Pancreas (tissue), 10 donors: ENCODE measurements at regions not wholly inside any gene's neighbourhood (a gene's known extent, or its start where the extent isn't known, plus 50 kb on each side); places are given as distances from the start of the nearest gene placed in this dataset.

ENCODE experiments used
- ATAC-seq, 4 donors: fragments of 200-7000 bp; cut with Tn5 transposase; one replicate each; pipeline versions ENCODE4 v1.8.0 to v1.9.1; 2020; ENCODE audit warnings: mild to moderate bottlenecking in 4 of 4, moderate library complexity in 4 of 4
- DNase-seq, 6 donors: peaks; one replicate each; pipeline ENCODE4 v3.0.0-alpha.2; 2020
- FAIRE-seq: peaks from 2 replicates; lab custom pipeline; 2012; peaks lifted over from hg19 to GRCh38; lab: Jason Lieb, UNC
- H3K27ac ChIP-seq, 4 donors: fragments of 200-600 bp; sonication (generic); 1 replicate in 3 of 4; 2 replicates in 1 of 4; pipeline versions ENCODE4 v1.5.0 to v1.8.0; 2020
- H3K27me3 ChIP-seq, 4 donors: fragments of 200-600 bp; one replicate each; pipeline ENCODE4 v1.8.0; 2021
- H3K36me3 ChIP-seq, 3 donors: fragments of 200-600 bp; sonication (generic) in 1 of 3; one replicate each; pipeline versions ENCODE4 v1.5.0 to v1.8.0; 2020 to 2021
- H3K4me1 ChIP-seq, 3 donors: fragments of 200-600 bp; one replicate each; pipeline ENCODE4 v1.8.0; 2021
- H3K4me3 ChIP-seq, 4 donors: fragments of 200-600 bp; sonication (generic) in 2 of 4; one replicate each; pipeline versions ENCODE4 v1.5.0 to v1.8.0; 2020 to 2021
- H3K9me3 ChIP-seq, 4 donors: fragments of 200-600 bp; one replicate each; pipeline ENCODE4 v1.8.0; 2021
- WGBS, 2 donors: extraction: QIAGEN DNeasy Blood & Tissue Kit; methylation state at CpG; one replicate each; pipeline ENCODE4 v1.1.7; 2013; 5-methylcytosine and 5-hydroxymethylcytosine counted together
- intact Hi-C, 3 donors: fragments of 100-400 bp; cut with DNase I; formaldehyde crosslinking; loops; one replicate each; pipeline versions ENCODE4 v1.11.1 to v1.14.2; 2022
- TF ChIP-seq, protein P1 (sequence below), 4 donors: fragments of 200-600 bp; sonication (generic) in 3 of 4; IDR thresholded peaks; one replicate each; pipeline versions ENCODE4 v1.5.0 to v1.8.0; 2021; ENCODE audit warnings: antibody characterized with exemption in 4 of 4
- donor health status: healthy with polysubstance abuse.
- donor health status: DM: no; HTN: no; CAD: no; lungs with moderate emphysema.
- donor health status: DM: no; HTN: no; CAD: no.
- donor health status: control.
- donor health status: control.
- donor health status: Bipolar disorder and iron deficiency.
- donor health status: DM: yes; HTN: yes; CAD: no.
- donor health status: DM: no; HTN: no; CAD: no.
- donor health status: DM: no; HTN: no; CAD: no.
- donor health status: DM: yes; HTN: yes; CAD: no.

DNA sequence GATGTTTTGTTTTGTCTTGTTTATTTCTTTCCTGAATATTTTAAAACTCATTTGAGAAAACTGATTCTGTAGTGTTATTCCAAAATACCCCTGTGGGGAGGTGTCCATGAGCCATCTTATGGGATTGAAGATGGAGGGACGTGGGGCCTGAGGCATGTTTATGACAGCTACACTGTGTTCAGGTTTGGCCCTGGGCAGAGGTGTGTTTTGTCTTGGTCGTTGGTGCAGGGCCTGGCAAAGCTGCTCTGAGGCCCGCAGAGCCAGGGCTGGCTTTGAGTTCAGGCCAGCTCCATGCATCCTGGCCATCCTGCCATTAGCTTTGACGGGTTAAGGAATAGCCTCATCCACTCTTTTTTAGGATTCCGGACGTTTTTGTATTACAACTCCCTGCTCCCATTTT lies 68.9 kb downstream of the TMEM18 start:
- FAIRE-seq (no peak), ATAC-seq (no peak), DNase-seq (no peak)
- H3K4me1 ChIP-seq: no peaks in the 10 kb centered on the region
- H3K4me3 ChIP-seq: no peak overlapping the region
- H3K9me3 ChIP-seq: no peaks in the 10 kb centered on the region
- WGBS, 2 donors: 66 to 69% methylated on average over 6 of the region's 6 CpGs
- H3K27ac ChIP-seq: no peak overlapping the region
- TF ChIP-seq, protein P1, sequence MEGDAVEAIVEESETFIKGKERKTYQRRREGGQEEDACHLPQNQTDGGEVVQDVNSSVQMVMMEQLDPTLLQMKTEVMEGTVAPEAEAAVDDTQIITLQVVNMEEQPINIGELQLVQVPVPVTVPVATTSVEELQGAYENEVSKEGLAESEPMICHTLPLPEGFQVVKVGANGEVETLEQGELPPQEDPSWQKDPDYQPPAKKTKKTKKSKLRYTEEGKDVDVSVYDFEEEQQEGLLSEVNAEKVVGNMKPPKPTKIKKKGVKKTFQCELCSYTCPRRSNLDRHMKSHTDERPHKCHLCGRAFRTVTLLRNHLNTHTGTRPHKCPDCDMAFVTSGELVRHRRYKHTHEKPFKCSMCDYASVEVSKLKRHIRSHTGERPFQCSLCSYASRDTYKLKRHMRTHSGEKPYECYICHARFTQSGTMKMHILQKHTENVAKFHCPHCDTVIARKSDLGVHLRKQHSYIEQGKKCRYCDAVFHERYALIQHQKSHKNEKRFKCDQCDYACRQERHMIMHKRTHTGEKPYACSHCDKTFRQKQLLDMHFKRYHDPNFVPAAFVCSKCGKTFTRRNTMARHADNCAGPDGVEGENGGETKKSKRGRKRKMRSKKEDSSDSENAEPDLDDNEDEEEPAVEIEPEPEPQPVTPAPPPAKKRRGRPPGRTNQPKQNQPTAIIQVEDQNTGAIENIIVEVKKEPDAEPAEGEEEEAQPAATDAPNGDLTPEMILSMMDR (IDR thresholded peaks at IDR 0.05): no peak
- no peaks in the 10 kb centered on the region for H3K36me3 ChIP-seq
- intact Hi-C loops: no loop called here
- no peaks in the 10 kb centered on the region for H3K27me3 ChIP-seq

DNA sequence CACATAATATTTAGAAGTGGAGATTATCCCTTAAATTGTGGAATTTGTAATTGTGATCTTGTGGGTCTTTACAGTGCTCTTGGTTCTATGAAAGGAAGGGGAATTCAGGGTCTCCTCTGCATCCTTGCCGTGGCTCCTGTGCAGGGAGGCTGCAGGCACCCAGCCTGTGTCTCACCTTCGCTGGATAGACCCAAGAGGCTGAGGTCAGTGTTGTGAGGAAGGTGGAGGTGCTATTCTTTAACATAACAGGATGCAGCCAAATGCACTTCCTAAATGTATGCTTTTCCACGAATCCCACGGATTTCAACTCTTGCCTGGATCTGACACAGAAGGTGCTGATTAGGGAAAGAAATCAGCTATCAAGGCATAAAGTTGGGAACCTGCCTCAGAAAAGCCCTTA lies 69.5 kb downstream of the TMEM18 start:
- intact Hi-C loops: no loop called here
- no peak for FAIRE-seq

DNA sequence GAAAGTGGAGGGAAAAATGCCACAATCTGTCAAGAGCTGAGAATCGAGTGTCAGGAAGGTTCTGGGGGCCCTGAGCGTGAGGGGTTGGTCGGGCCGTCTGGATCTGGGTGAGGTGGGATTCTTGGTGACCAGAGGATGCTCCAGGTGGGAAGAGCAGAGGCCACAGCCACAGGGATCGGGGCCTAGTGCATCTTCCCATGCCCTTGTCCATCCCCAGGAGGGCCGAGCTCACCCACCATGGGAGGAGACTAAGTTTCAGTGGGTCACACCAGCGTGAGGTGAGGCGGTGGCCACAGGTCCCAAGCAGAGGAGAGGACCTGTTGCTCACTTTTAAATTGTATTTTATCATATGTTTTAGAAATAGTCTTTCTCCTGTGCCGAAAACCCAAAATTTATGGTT lies 70.0 kb downstream of the TMEM18 start:
- Histone ChIP-seq H3K27me3 (no peaks in the 10 kb centered on the region), H3K4me3 (no peak overlapping the region), H3K4me1 (no peaks in the 10 kb centered on the region), H3K36me3 (no peaks in the 10 kb centered on the region), H3K9me3 (no peaks in the 10 kb centered on the region), H3K27ac (no peak overlapping the region)
- intact Hi-C loops: no loop called here
- TF ChIP-seq, protein P1 (IDR thresholded peaks at IDR 0.05): no peak
- DNase-seq (no peak), FAIRE-seq (no peak), ATAC-seq (no peak)
- 65 to 76% methylated on average over 9 of the region's 9 CpGs for WGBS, 2 donors

More for the DNA sequence above, 69.5 kb downstream of the TMEM18 start:
- no peak for ATAC-seq
- Histone ChIP-seq H3K36me3 (no peaks in the 10 kb centered on the region), H3K27ac (no peak overlapping the region), H3K27me3 (no peaks in the 10 kb centered on the region), H3K4me1 (no peaks in the 10 kb centered on the region), H3K4me3 (no peak overlapping the region), H3K9me3 (no peaks in the 10 kb centered on the region)
- TF ChIP-seq, protein P1 (IDR thresholded peaks at IDR 0.05): no peak
- no peak for DNase-seq
- WGBS, 2 donors: 68 to 70% methylated on average over 4 of the region's 4 CpGs

DNA sequence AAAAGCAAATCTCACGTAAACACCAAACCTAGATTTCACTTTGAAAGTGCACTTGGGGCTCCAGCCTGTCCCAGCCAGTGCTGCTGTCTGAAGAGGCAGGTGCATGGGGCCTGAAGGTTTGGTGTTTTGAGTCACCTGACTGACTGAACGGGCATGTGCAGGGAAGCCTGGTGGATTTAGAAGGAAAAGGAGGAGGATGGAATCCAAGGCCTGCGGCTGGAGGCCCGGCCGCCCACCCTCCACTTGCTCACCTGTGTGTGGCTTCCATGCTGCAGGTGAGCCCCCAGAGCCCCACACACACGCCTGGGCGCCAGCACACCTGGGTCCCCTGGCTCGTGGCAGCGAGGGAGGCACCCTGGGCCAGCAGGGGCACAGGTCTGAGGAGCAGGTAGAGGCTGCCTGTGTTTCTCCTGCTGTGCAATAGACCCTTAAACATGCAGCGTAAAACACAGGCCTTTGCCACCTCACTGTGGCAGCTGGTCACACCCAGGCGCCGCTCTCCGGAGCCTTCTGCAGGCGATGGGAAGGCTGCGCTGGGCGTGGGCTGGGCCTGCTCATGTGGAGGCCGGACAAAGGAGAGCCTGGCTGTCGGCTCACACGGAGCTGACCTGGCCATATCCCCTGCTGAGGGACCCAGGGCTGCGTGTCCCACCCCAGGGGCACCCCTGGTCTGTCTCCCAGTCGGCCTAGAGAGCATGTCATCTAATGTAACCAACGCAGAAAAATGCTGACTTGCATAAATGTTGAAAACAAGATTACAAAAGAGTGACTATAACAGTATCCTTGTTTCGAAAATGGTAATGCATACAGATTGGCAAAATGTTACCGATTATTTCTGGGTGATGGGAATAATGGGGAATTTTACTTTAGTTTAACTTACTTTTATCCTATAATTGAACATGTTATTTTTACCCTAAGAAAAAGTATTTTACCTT lies 71.3 kb downstream of the TMEM18 start:
- TF ChIP-seq, protein P1 (IDR thresholded peaks at IDR 0.05): no peak
- H3K27ac ChIP-seq: no peak overlapping the region
- H3K4me1 ChIP-seq: no peaks in the 10 kb centered on the region
- 88% methylated on average over 24 of the region's 24 CpGs for WGBS, 2 donors
- DNase-seq (no peak), ATAC-seq (no peak), FAIRE-seq (no peak)
- no peak overlapping the region for H3K4me3 ChIP-seq
- no peaks in the 10 kb centered on the region for H3K36me3 ChIP-seq
- no peaks in the 10 kb centered on the region for H3K27me3 ChIP-seq
- intact Hi-C loops: no loop called here
- no peaks in the 10 kb centered on the region for H3K9me3 ChIP-seq
